K562 (cell line): ENCODE measurements at regions not wholly inside any gene's neighbourhood (a gene's known extent, or its start where the extent isn't known, plus 50 kb on each side); places are given as distances from the start of the nearest gene placed in this dataset.

Experiments used
- FUS ChIP-seq: fragments of 200-400 bp; formaldehyde crosslinking; optimal IDR thresholded peaks from 2 replicates; pipeline ENCODE3; 2017; ENCODE audit warnings: low read depth, low read length
- LARP7 ChIP-seq: fragments of 450-650 bp; IDR thresholded peaks from 2 replicates; pipeline ENCODE4 v1.6.1; 2016
- MAZ ChIP-seq, 2 experiments: fragments of 450-650 bp in 1 of 2; sonication (generic) in 1 of 2; formaldehyde crosslinking; IDR thresholded peaks in 1 of 2; conservative IDR thresholded peaks in 1 of 2; 2 replicates each; pipeline versions ENCODE4 v1.4.0 to v1.5.0; 2020; ENCODE audit warnings: mild to moderate bottlenecking in 1 of 2, missing genetic modification reagents in 1 of 2
- MEIS2 ChIP-seq: fragments of 450-650 bp; IDR thresholded peaks from 2 replicates; pipeline ENCODE4 v1.6.1; 2014; ENCODE audit warnings: mild to moderate bottlenecking; ENCODE audit not compliant: partially characterized antibody
- NCOA2 ChIP-seq, 2 experiments: fragments of 450-650 bp; IDR thresholded peaks; 2 replicates each; pipeline ENCODE4 v1.6.1; 2018; ENCODE audit warnings: mild to moderate bottlenecking in 2 of 2, moderate library complexity in 1 of 2; ENCODE audit not compliant: partially characterized antibody in 2 of 2
- NFRKB ChIP-seq: fragments of 450-650 bp; IDR thresholded peaks from 2 replicates; pipeline ENCODE4 v1.6.1; 2016; ENCODE audit warnings: low read depth
- RHOXF2B ChIP-seq: fragments of 250-450 bp; sonication (Bioruptor Pico); conservative IDR thresholded peaks from 2 replicates; pipeline ENCODE4 v1.5.1; 2021
- RNF2 ChIP-seq: sonication (generic); IDR thresholded peaks from 2 replicates; pipeline ENCODE4 v1.6.1; 2016
- SMARCE1 ChIP-seq: fragments of 450-650 bp; IDR thresholded peaks from 2 replicates; pipeline ENCODE4 v1.7.1; 2016; ENCODE audit warnings: mild to moderate bottlenecking
- TARDBP ChIP-seq: fragments of 450-650 bp; IDR thresholded peaks from 2 replicates; pipeline ENCODE4 v1.6.1; 2016
- ZBTB26 ChIP-seq: fragments of 450-650 bp; formaldehyde crosslinking; IDR thresholded peaks from 2 replicates; pipeline ENCODE4 v1.4.0; 2022; ENCODE audit warnings: missing genetic modification characterization
- ZFP91 ChIP-seq: sonication (generic); formaldehyde crosslinking; IDR thresholded peaks from 2 replicates; pipeline ENCODE4 v1.8.0; 2022; ENCODE audit warnings: mild to moderate bottlenecking, missing genetic modification reagents
- ZNF263 ChIP-seq: sonication (generic); formaldehyde crosslinking; IDR thresholded peaks from 2 replicates; pipeline ENCODE4 v1.8.0; 2022; ENCODE audit warnings: mild to moderate bottlenecking, missing genetic modification reagents, borderline replicate concordance
- ZNF57 ChIP-seq: fragments of 450-650 bp; formaldehyde crosslinking; IDR thresholded peaks from 2 replicates; pipeline ENCODE4 v1.4.0; 2020; ENCODE audit warnings: mild to moderate bottlenecking, moderate library complexity
- ZNF76 ChIP-seq: fragments of 250-450 bp; sonication (Bioruptor Pico); IDR thresholded peaks from 2 replicates; pipeline ENCODE4 v1.4.0; 2020; ENCODE audit warnings: mild to moderate bottlenecking, moderate library complexity, borderline replicate concordance
- ZNF79 ChIP-seq: fragments of 250-450 bp; sonication (Bioruptor Pico); IDR thresholded peaks from 2 replicates; pipeline ENCODE4 v1.4.0; 2020; ENCODE audit warnings: low read depth, mild to moderate bottlenecking, moderate library complexity
- ZNF830 ChIP-seq: fragments of 250-450 bp; sonication (Bioruptor Pico); IDR thresholded peaks from 2 replicates; pipeline ENCODE4 v1.5.0; 2021; ENCODE audit warnings: mild to moderate bottlenecking
- ZSCAN32 ChIP-seq: fragments of 450-650 bp; formaldehyde crosslinking; IDR thresholded peaks from 2 replicates; pipeline ENCODE4 v1.4.0; 2020; ENCODE audit warnings: mild to moderate bottlenecking, moderate library complexity
- TF ChIP-seq, protein P1 (sequence below): fragments of 200-800 bp; sonication (Bioruptor generic); IDR thresholded peaks from 2 replicates; pipeline ENCODE4 v1.6.1; 2016; ENCODE audit warnings: missing genetic modification characterization, missing compliant biosample characterization
- TF ChIP-seq, protein P2 (sequence below): sonication (generic); formaldehyde crosslinking; IDR thresholded peaks from 2 replicates; pipeline ENCODE4 v1.8.0; 2022; ENCODE audit warnings: mild to moderate bottlenecking, low read depth, missing genetic modification reagents

GRCh38 chr5:29993286-29993685 lies 1200.2 kb upstream of the CDH6 start (continued):
- TF ChIP-seq, protein P1, sequence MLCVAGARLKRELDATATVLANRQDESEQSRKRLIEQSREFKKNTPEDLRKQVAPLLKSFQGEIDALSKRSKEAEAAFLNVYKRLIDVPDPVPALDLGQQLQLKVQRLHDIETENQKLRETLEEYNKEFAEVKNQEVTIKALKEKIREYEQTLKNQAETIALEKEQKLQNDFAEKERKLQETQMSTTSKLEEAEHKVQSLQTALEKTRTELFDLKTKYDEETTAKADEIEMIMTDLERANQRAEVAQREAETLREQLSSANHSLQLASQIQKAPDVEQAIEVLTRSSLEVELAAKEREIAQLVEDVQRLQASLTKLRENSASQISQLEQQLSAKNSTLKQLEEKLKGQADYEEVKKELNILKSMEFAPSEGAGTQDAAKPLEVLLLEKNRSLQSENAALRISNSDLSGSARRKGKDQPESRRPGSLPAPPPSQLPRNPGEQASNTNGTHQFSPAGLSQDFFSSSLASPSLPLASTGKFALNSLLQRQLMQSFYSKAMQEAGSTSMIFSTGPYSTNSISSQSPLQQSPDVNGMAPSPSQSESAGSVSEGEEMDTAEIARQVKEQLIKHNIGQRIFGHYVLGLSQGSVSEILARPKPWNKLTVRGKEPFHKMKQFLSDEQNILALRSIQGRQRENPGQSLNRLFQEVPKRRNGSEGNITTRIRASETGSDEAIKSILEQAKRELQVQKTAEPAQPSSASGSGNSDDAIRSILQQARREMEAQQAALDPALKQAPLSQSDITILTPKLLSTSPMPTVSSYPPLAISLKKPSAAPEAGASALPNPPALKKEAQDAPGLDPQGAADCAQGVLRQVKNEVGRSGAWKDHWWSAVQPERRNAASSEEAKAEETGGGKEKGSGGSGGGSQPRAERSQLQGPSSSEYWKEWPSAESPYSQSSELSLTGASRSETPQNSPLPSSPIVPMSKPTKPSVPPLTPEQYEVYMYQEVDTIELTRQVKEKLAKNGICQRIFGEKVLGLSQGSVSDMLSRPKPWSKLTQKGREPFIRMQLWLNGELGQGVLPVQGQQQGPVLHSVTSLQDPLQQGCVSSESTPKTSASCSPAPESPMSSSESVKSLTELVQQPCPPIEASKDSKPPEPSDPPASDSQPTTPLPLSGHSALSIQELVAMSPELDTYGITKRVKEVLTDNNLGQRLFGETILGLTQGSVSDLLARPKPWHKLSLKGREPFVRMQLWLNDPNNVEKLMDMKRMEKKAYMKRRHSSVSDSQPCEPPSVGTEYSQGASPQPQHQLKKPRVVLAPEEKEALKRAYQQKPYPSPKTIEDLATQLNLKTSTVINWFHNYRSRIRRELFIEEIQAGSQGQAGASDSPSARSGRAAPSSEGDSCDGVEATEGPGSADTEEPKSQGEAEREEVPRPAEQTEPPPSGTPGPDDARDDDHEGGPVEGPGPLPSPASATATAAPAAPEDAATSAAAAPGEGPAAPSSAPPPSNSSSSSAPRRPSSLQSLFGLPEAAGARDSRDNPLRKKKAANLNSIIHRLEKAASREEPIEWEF (CRISPR knock-in tag), result no peak
- TF ChIP-seq MAZ (CRISPR knock-in tag; conservative IDR thresholded peaks at IDR 0.05 in 1 of 2, IDR thresholded peaks at IDR 0.05 in 1 of 2) (no peak), SMARCE1 (peak; percentile 72), MEIS2 (peak; percentile 14), ZNF263 (CRISPR knock-in tag) (no peak), ZNF830 (CRISPR knock-in tag) (no peak), NCOA2 (IDR thresholded peaks at IDR 0.05; ENCODE audit: partially characterized antibody in 2 of 2) (peak in 1 of 2 experiments; percentile 30), ZNF79 (CRISPR knock-in tag) (no peak), ZNF57 (CRISPR knock-in tag) (no peak), NFRKB (no peak), RNF2 (peak; percentile 42; the same call in 1 of the 2 replicates), ZBTB26 (CRISPR knock-in tag) (no peak), ZFP91 (CRISPR knock-in tag) (no peak), ZSCAN32 (no peak), LARP7 (no peak), ZNF76 (CRISPR knock-in tag) (no peak), FUS (no peak), TARDBP (no peak), RHOXF2B (CRISPR knock-in tag) (no peak)
- TF ChIP-seq, protein P2, sequence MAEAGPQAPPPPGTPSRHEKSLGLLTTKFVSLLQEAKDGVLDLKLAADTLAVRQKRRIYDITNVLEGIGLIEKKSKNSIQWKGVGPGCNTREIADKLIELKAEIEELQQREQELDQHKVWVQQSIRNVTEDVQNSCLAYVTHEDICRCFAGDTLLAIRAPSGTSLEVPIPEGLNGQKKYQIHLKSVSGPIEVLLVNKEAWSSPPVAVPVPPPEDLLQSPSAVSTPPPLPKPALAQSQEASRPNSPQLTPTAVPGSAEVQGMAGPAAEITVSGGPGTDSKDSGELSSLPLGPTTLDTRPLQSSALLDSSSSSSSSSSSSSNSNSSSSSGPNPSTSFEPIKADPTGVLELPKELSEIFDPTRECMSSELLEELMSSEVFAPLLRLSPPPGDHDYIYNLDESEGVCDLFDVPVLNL (CRISPR knock-in tag), result no peak
